WTC11 (cell line): ENCODE measurements at regions not wholly inside any gene's neighbourhood (a gene's known extent, or its start where the extent isn't known, plus 50 kb on each side); places are given as distances from the start of the nearest gene placed in this dataset.

Experiments used
- ATAC-seq: fragments of 200-7000 bp; cut with Tn5 transposase; 2 replicates; pipeline ENCODE4 v1.10.0; 2021; ENCODE audit warnings: mild to moderate bottlenecking, moderate library complexity
- CTCF ChIA-PET: fragments of 300-600 bp; sonication (Branson Sonifier 250); formaldehyde crosslinking; loops from one replicate; lab custom pipeline; 2021; ENCODE audit warnings: antibody characterized with exemption; lab: Charles Lee
- POLR2A ChIA-PET: fragments of 350-600 bp; sonication (Branson Sonifier 250); formaldehyde crosslinking; loops from one replicate; lab custom pipeline; 2021; ENCODE audit warnings: antibody characterized with exemption; lab: Charles Lee
- DNase-seq: peaks from one replicate; pipeline ENCODE4 v3.0.0; 2021; ENCODE audit warnings: low spot score
- H3K27ac Mint-ChIP-seq: 2 replicates; pipeline ENCODE4 v1.8.0; 2021; ENCODE audit warnings: mixed read lengths
- H3K27me3 Mint-ChIP-seq: 2 replicates; pipeline ENCODE4 v1.8.0; 2021; ENCODE audit warnings: low read depth, mild to moderate bottlenecking, moderate library complexity, mixed read lengths
- H3K36me3 Mint-ChIP-seq: 2 replicates; pipeline ENCODE4 v1.8.0; 2021; ENCODE audit warnings: mixed read lengths
- H3K4me1 Mint-ChIP-seq: 2 replicates; pipeline ENCODE4 v1.8.0; 2022; ENCODE audit warnings: mixed read lengths
- H3K4me3 Mint-ChIP-seq: 2 replicates; pipeline ENCODE4 v1.8.0; 2021; ENCODE audit warnings: mild to moderate bottlenecking, moderate library complexity, mixed read lengths
- H3K9me3 Mint-ChIP-seq: 2 replicates; pipeline ENCODE4 v1.8.0; 2021; ENCODE audit warnings: mixed read lengths
- ATF6 ChIP-seq: sonication (generic); formaldehyde crosslinking; IDR thresholded peaks from 2 replicates; pipeline ENCODE4 v1.8.1; 2023; ENCODE audit warnings: mild to moderate bottlenecking, missing genetic modification reagents
- CDX4 ChIP-seq: fragments of 250-450 bp; sonication (Bioruptor Pico); IDR thresholded peaks from 2 replicates; pipeline ENCODE4 v1.9.0; 2021; ENCODE audit warnings: moderate library complexity, mild to moderate bottlenecking, inconsistent platforms, borderline replicate concordance
- ELF4 ChIP-seq: sonication (generic); formaldehyde crosslinking; IDR thresholded peaks from 2 replicates; pipeline ENCODE4 v1.8.1; 2022; ENCODE audit warnings: low read depth, mild to moderate bottlenecking, moderate library complexity, missing genetic modification reagents
- ESRRA ChIP-seq: sonication (generic); formaldehyde crosslinking; IDR thresholded peaks from 2 replicates; pipeline ENCODE4 v1.8.1; 2022; ENCODE audit warnings: mild to moderate bottlenecking, missing genetic modification reagents, borderline replicate concordance
- FOXK1 ChIP-seq: sonication (generic); formaldehyde crosslinking; IDR thresholded peaks from 2 replicates; pipeline ENCODE4 v1.8.0; 2022; ENCODE audit warnings: mild to moderate bottlenecking, moderate library complexity, missing genetic modification reagents
- GRHL2 ChIP-seq: fragments of 250-450 bp; sonication (Bioruptor Pico); IDR thresholded peaks from 2 replicates; pipeline ENCODE4 v1.8.0; 2022; ENCODE audit warnings: mild to moderate bottlenecking, moderate library complexity; ENCODE audit not compliant: insufficient replicate concordance, severe bottlenecking
- HMGA2 ChIP-seq: fragments of 250-450 bp; sonication (Bioruptor Pico); IDR thresholded peaks from 2 replicates; pipeline ENCODE4 v1.4.0; 2021; ENCODE audit warnings: mild to moderate bottlenecking, moderate library complexity
- IRF2 ChIP-seq: sonication (generic); formaldehyde crosslinking; IDR thresholded peaks from 2 replicates; pipeline ENCODE4 v1.8.0; 2022; ENCODE audit warnings: low read depth, missing genetic modification reagents, borderline replicate concordance
- KAT7 ChIP-seq: sonication (generic); formaldehyde crosslinking; IDR thresholded peaks from 2 replicates; pipeline ENCODE4 v1.8.1; 2023; ENCODE audit warnings: missing genetic modification reagents, mild to moderate bottlenecking, borderline replicate concordance
- MLX ChIP-seq: sonication (generic); formaldehyde crosslinking; IDR thresholded peaks from 2 replicates; pipeline ENCODE4 v1.8.1; 2023; ENCODE audit warnings: mild to moderate bottlenecking, missing genetic modification reagents, moderate library complexity
- NFE2L1 ChIP-seq: sonication (generic); formaldehyde crosslinking; IDR thresholded peaks from 2 replicates; pipeline ENCODE4 v1.8.1; 2023; ENCODE audit warnings: missing genetic modification reagents
- NFYB ChIP-seq: sonication (generic); formaldehyde crosslinking; conservative IDR thresholded peaks from 2 replicates; pipeline ENCODE4 v1.8.0; 2022; ENCODE audit warnings: low read depth, missing genetic modification reagents
- OVOL2 ChIP-seq: fragments of 250-450 bp; sonication (Bioruptor Pico); IDR thresholded peaks from 2 replicates; pipeline ENCODE4 v1.9.0; 2021; ENCODE audit warnings: mild to moderate bottlenecking, borderline replicate concordance
- PRDM15 ChIP-seq: sonication (generic); formaldehyde crosslinking; IDR thresholded peaks from 2 replicates; pipeline ENCODE4 v1.8.0; 2022; ENCODE audit warnings: missing genetic modification reagents
- RORB ChIP-seq: fragments of 250-450 bp; sonication (Bioruptor Pico); IDR thresholded peaks from 2 replicates; pipeline ENCODE4 v1.9.0; 2021; ENCODE audit warnings: mild to moderate bottlenecking
- SOX15 ChIP-seq: fragments of 250-450 bp; sonication (Bioruptor Pico); IDR thresholded peaks from 2 replicates; pipeline ENCODE4 v1.9.0; 2021; ENCODE audit warnings: mild to moderate bottlenecking
- SP1 ChIP-seq: sonication (generic); formaldehyde crosslinking; conservative IDR thresholded peaks from 2 replicates; pipeline ENCODE4 v1.8.1; 2022; ENCODE audit warnings: missing genetic modification reagents
- ZNF232 ChIP-seq: sonication (generic); formaldehyde crosslinking; IDR thresholded peaks from 2 replicates; pipeline ENCODE4 v1.8.0; 2022; ENCODE audit warnings: mild to moderate bottlenecking, missing genetic modification reagents
- ZNF317 ChIP-seq: sonication (generic); formaldehyde crosslinking; IDR thresholded peaks from 2 replicates; pipeline ENCODE4 v1.8.1; 2023; ENCODE audit warnings: low read depth, mild to moderate bottlenecking, moderate library complexity, missing genetic modification reagents, borderline replicate concordance

GRCh38 chr3:99543796-99544195, 94.6 kb upstream of the COL8A1 start (continued):
- no peak for TF ChIP-seq PRDM15 (CRISPR knock-in tag)

GRCh38 chr3:99542767-99543518, 95.5 kb upstream of the COL8A1 start:
- Mint-ChIP-seq H3K4me1 (peaks cover 12% of the 10 kb centered on the region), H3K27me3 (no peaks in the 10 kb centered on the region)
- TF ChIP-seq ATF6 (CRISPR knock-in tag) (no peak), IRF2 (CRISPR knock-in tag) (no peak), MLX (CRISPR knock-in tag) (no peak), CDX4 (CRISPR knock-in tag) (no peak), ELF4 (no peak), FOXK1 (no peak), KAT7 (CRISPR knock-in tag) (no peak), GRHL2 (CRISPR knock-in tag) (no peak), RORB (no peak), NFE2L1 (CRISPR knock-in tag) (no peak), OVOL2 (CRISPR knock-in tag) (no peak), SP1 (no peak), NFYB (CRISPR knock-in tag) (no peak), ESRRA (CRISPR knock-in tag) (no peak), ZNF232 (CRISPR knock-in tag) (no peak)
- TF ChIP-seq, all 79 proteins: peak for 0
- Mint-ChIP-seq H3K4me3 (no peak overlapping the region), H3K27ac (no peak overlapping the region), H3K9me3 (peaks cover 8% of the 10 kb centered on the region), H3K36me3 (no peaks in the 10 kb centered on the region)
- peak; percentile 68 for ATAC-seq
- CTCF ChIA-PET: no interaction called here
- POLR2A ChIA-PET: no interaction called here
- no peak for DNase-seq

GRCh38 chr3:99541181-99541580, 97.2 kb upstream of the COL8A1 start:
- no peak for DNase-seq
- no peak for ATAC-seq
- Mint-ChIP-seq H3K4me1 (peaks cover 16% of the 10 kb centered on the region), H3K4me3 (no peak overlapping the region), H3K27ac (no peak overlapping the region), H3K36me3 (no peaks in the 10 kb centered on the region), H3K27me3 (no peaks in the 10 kb centered on the region), H3K9me3 (peaks cover 8% of the 10 kb centered on the region)
- ChIA-PET POLR2A (no interaction called here), CTCF (no interaction called here)
- no peak for TF ChIP-seq HMGA2
- no peak for TF ChIP-seq ZNF317 (CRISPR knock-in tag)
- TF ChIP-seq SOX15 (CRISPR knock-in tag): no peak
